ENCODE measurements at regions not wholly inside any gene's neighbourhood (a gene's known extent, or its start where the extent isn't known, plus 50 kb on each side); places are given as distances from the start of the nearest gene placed in this dataset.

DNA sequence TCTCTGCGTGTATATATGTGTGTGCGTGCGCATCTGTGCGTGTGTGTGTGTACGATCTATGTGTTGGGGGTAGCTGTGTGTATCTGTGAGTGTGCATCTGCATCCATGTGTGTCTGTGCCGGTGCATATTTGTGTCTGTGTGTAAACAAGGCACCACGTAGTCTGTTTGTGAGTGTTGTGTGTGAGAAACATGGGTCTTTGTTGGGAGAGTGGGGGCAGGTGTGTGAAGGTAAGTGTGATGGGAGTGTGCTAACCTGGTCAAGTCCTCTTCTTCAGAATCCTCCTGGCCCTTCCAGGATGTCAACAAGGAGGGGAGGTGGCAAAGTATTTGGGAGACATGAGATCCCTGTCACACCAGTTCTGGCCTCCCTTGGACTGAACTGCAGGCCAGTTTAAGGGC, 87.2 kb downstream of the HIF1AN start:
- no peaks in the 10 kb centered on the region for H3K36me3 ChIP-seq (ENCODE audit: control insufficient read depth in 3 of 3, insufficient read depth in 3 of 3, low read length in 3 of 3)
- no peak overlapping the region for H3K27ac ChIP-seq (ENCODE audit: low read depth, low read length)
- peaks cover 64 to 76% (median 74%) of the 10 kb centered on the region in 3 donors for H3K27me3 ChIP-seq (ENCODE audit: control insufficient read depth in 3 of 3, insufficient read depth in 3 of 3, low read length in 3 of 3)

DNA sequence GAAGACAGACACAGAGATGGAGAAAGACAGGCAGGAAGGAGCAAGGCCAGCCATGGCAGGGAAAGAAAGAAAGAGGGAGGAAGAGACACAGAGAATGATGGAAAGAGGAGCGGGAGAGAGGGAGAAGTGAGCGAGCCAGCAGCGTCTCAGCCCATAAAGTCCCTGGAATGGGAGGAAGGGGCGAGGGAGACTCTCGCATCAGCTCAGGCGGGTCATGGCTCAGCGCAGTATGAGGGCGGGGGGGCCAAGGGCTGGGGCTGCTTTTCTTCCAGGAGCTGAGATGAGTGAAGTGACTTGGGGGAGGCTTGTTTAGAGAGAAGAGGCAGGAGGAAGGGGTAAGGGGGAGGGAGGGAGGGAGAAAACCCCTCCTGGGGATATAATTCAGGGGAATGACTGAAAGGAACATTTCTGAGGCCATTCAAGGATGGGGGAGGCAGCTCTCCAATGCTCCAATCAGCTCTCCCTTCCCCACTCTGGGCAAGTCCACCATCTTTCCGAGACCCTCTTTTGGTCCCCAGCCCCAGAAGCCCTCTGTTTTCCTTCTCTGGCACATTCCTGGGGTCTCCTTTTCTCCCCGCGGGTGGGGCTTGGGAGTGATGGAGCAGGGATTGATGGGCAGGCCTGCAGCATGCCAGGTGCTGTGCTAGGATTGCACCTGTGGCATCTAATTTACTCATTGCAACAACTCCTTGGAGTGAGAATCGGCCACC, 87.9 kb downstream of the HIF1AN start:
- Histone ChIP-seq H3K4me3 (ENCODE audit: low read length in 3 of 3) (no peak overlapping the region), H3K27me3 (ENCODE audit: control insufficient read depth in 3 of 3, insufficient read depth in 3 of 3, low read length in 3 of 3) (peaks cover 64 to 74% (median 68%) of the 10 kb centered on the region in 3 donors), H3K36me3 (ENCODE audit: control insufficient read depth in 3 of 3, insufficient read depth in 3 of 3, low read length in 3 of 3) (no peaks in the 10 kb centered on the region), H3K4me1 (ENCODE audit: control insufficient read depth in 3 of 3, insufficient read depth in 3 of 3, low read length in 3 of 3) (no peaks in the 10 kb centered on the region), H3K9ac (ENCODE audit: low read depth in 1 of 3, low read length in 3 of 3) (no peak overlapping the region), H3K9me3 (ENCODE audit: control insufficient read depth in 3 of 3, low read length in 3 of 3) (no peaks in the 10 kb centered on the region), H3K27ac (ENCODE audit: low read depth, low read length) (no peak overlapping the region)

More for the DNA sequence above, 87.2 kb downstream of the HIF1AN start:
- no peak overlapping the region for H3K9ac ChIP-seq (ENCODE audit: low read depth in 1 of 3, low read length in 3 of 3)
- no peaks in the 10 kb centered on the region for H3K9me3 ChIP-seq (ENCODE audit: control insufficient read depth in 3 of 3, low read length in 3 of 3)
- no peak overlapping the region for H3K4me3 ChIP-seq (ENCODE audit: low read length in 3 of 3)
- H3K4me1 ChIP-seq (ENCODE audit: control insufficient read depth in 3 of 3, insufficient read depth in 3 of 3, low read length in 3 of 3) = no peaks in the 10 kb centered on the region

DNA sequence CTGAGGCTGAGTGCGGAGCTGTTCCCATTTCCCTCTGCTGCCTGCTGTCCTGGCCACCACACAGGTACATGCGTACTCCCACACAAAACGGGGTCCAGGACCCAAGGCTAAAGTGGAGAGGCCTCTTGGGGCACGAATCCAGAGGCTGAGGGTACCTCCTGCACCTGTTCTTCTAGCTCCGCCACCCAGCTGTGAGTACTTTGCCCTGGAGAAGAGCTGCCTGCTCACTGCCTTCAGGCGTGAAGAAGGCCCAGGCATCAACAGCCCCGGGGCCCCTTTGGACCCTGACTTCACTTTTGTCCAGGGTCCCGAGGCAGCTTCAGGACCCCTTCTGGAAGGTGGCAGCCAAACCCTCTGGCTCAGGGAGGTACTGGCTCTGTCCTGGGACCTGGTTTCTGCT, 88.6 kb downstream of the HIF1AN start:
- Histone ChIP-seq H3K27ac (ENCODE audit: low read depth, low read length) (no peak overlapping the region), H3K4me1 (ENCODE audit: control insufficient read depth in 3 of 3, insufficient read depth in 3 of 3, low read length in 3 of 3) (no peaks in the 10 kb centered on the region), H3K27me3 (ENCODE audit: control insufficient read depth in 3 of 3, insufficient read depth in 3 of 3, low read length in 3 of 3) (peaks cover 62 to 70% (median 63%) of the 10 kb centered on the region in 3 donors), H3K9me3 (ENCODE audit: control insufficient read depth in 3 of 3, low read length in 3 of 3) (no peaks in the 10 kb centered on the region), H3K9ac (ENCODE audit: low read depth in 1 of 3, low read length in 3 of 3) (no peak overlapping the region), H3K36me3 (ENCODE audit: control insufficient read depth in 3 of 3, insufficient read depth in 3 of 3, low read length in 3 of 3) (no peaks in the 10 kb centered on the region), H3K4me3 (ENCODE audit: low read length in 3 of 3) (no peak overlapping the region)

DNA sequence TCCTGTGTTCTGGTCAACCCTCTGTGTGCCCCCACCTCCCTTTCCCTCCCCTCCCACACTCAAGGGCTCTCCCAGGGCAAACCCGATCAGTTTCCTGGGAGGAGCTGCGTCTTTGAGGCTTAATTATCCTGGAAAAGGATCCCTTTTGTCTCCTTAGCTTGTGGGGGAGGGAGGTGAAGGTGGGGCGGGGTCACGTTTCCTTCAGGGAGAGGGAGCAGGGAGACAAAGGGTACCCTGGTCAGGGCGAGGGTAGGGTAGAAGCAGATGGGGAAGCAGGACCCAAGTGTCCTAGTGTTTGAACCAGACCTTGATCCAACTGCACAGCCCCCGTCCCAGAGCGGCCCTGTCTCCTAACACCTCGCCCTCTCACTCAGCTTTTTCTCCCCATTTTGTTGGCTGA, 90.1 kb downstream of the HIF1AN start:
- no peaks in the 10 kb centered on the region for H3K9me3 ChIP-seq (ENCODE audit: control insufficient read depth in 3 of 3, low read length in 3 of 3)
- peaks cover 52 to 60% (median 59%) of the 10 kb centered on the region in 3 donors for H3K27me3 ChIP-seq (ENCODE audit: control insufficient read depth in 3 of 3, insufficient read depth in 3 of 3, low read length in 3 of 3)
- H3K4me3 ChIP-seq (ENCODE audit: low read length in 3 of 3) = no peak overlapping the region
- no peaks in the 10 kb centered on the region for H3K4me1 ChIP-seq (ENCODE audit: control insufficient read depth in 3 of 3, insufficient read depth in 3 of 3, low read length in 3 of 3)
- no peak overlapping the region for H3K9ac ChIP-seq (ENCODE audit: low read depth in 1 of 3, low read length in 3 of 3)
- no peak overlapping the region for H3K27ac ChIP-seq (ENCODE audit: low read depth, low read length)
- H3K36me3 ChIP-seq (ENCODE audit: control insufficient read depth in 3 of 3, insufficient read depth in 3 of 3, low read length in 3 of 3) = no peaks in the 10 kb centered on the region

DNA sequence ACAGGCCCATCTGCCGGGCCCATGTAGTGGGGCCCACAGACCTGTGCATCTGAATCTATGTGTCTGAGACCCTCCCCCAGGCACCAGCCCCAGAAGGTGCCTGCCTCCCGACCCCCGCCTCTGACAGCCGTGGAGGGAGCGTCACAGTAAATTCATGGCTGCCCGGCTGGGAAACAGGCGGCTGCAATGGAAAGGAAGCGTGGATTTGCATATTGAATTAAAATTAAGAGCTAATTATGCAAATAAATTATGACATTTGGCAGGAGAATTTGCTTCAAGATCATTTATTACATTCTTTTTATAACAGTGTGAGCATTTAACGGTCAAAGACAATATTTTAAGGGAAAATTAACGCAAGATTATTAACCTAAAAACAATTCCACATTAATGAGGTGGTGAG, 92.3 kb downstream of the HIF1AN start:
- H3K4me1 ChIP-seq (ENCODE audit: control insufficient read depth in 3 of 3, insufficient read depth in 3 of 3, low read length in 3 of 3) = no peaks in the 10 kb centered on the region
- H3K4me3 ChIP-seq (ENCODE audit: low read length in 3 of 3) = no peak overlapping the region
- no peaks in the 10 kb centered on the region for H3K36me3 ChIP-seq (ENCODE audit: control insufficient read depth in 3 of 3, insufficient read depth in 3 of 3, low read length in 3 of 3)
- H3K9me3 ChIP-seq (ENCODE audit: control insufficient read depth in 3 of 3, low read length in 3 of 3) = no peaks in the 10 kb centered on the region
- no peak overlapping the region for H3K27ac ChIP-seq (ENCODE audit: low read depth, low read length)
- no peak overlapping the region for H3K9ac ChIP-seq (ENCODE audit: low read depth in 1 of 3, low read length in 3 of 3)
- peaks cover 44 to 56% (median 54%) of the 10 kb centered on the region in 3 donors for H3K27me3 ChIP-seq (ENCODE audit: control insufficient read depth in 3 of 3, insufficient read depth in 3 of 3, low read length in 3 of 3)

DNA sequence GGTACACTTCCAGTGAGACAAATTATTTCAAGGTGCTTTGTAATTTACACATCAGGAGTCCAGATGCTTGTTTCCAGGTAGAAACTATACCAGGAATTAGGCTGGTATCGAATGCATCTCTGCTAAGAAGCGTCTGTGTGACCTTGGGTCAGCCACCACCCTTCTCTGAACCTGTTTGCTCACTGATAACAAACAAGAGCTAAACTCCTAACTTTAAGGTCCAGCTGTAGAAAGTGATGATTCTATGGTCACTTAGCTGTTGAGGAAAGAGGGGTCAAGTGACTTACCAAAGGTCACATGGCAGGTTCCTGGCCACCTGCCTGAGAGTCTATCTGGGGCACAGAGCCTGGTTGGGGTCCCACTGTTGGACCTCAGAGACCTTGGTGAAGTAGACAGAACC, 95.4 kb downstream of the HIF1AN start:
- H3K4me1 ChIP-seq (ENCODE audit: control insufficient read depth in 3 of 3, insufficient read depth in 3 of 3, low read length in 3 of 3) = no peaks in the 10 kb centered on the region
- H3K27me3 ChIP-seq (ENCODE audit: control insufficient read depth in 3 of 3, insufficient read depth in 3 of 3, low read length in 3 of 3) = peaks cover 26 to 40% (median 36%) of the 10 kb centered on the region in 3 donors
- H3K9ac ChIP-seq (ENCODE audit: low read depth in 1 of 3, low read length in 3 of 3) = no peak overlapping the region
- H3K36me3 ChIP-seq (ENCODE audit: control insufficient read depth in 3 of 3, insufficient read depth in 3 of 3, low read length in 3 of 3) = no peaks in the 10 kb centered on the region
- no peak overlapping the region for H3K27ac ChIP-seq (ENCODE audit: low read depth, low read length)
- no peaks in the 10 kb centered on the region for H3K9me3 ChIP-seq (ENCODE audit: control insufficient read depth in 3 of 3, low read length in 3 of 3)
- H3K4me3 ChIP-seq (ENCODE audit: low read length in 3 of 3) = no peak overlapping the region

DNA sequence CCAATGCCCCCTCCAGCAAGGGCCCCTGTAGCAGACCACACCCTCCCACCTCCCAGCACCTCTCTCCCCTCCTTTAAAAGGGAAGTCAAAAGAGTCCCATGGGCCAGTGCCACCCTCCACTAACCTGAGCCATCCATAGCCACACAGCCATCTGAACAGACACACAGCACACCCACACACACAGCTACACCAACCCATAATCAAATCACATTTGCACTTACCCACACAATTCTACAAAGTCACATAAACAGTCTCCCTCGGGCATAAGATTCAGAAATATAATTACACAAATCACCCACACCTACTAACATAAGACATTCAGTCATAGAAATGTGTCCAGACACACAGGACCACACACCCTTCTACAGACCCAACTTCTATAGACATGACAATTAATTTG, 96.3 kb downstream of the HIF1AN start:
- H3K4me1 ChIP-seq (ENCODE audit: control insufficient read depth in 3 of 3, insufficient read depth in 3 of 3, low read length in 3 of 3) = no peaks in the 10 kb centered on the region
- H3K9ac ChIP-seq (ENCODE audit: low read depth in 1 of 3, low read length in 3 of 3) = no peak overlapping the region
- H3K9me3 ChIP-seq (ENCODE audit: control insufficient read depth in 3 of 3, low read length in 3 of 3) = no peaks in the 10 kb centered on the region
- no peak overlapping the region for H3K4me3 ChIP-seq (ENCODE audit: low read length in 3 of 3)
- no peaks in the 10 kb centered on the region for H3K36me3 ChIP-seq (ENCODE audit: control insufficient read depth in 3 of 3, insufficient read depth in 3 of 3, low read length in 3 of 3)
- no peak overlapping the region for H3K27ac ChIP-seq (ENCODE audit: low read depth, low read length)
- H3K27me3 ChIP-seq (ENCODE audit: control insufficient read depth in 3 of 3, insufficient read depth in 3 of 3, low read length in 3 of 3) = peaks cover 26 to 43% (median 35%) of the 10 kb centered on the region in 3 donors

DNA sequence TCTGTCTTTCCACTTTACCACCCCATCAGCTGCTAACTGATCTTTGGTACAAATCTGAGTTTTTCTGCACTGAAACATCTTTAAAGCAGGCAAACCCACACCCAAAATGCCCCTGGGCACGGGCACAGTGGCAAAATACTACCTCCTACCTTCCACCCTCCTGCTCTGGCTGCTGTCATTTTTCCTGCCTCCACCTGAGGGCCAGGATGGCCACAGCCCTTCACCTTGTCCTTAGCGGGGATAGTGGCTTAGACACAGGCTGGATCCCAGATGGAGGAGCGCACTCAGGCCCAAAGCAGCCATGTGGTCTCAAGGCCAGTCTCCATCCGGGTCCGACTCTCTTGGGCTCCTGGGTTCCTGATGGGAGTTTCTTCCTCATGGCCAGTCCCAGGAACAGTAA, 98.3 kb downstream of the HIF1AN start:
- no peaks in the 10 kb centered on the region for H3K4me1 ChIP-seq (ENCODE audit: control insufficient read depth in 3 of 3, insufficient read depth in 3 of 3, low read length in 3 of 3)
- no peak overlapping the region for H3K9ac ChIP-seq (ENCODE audit: low read depth in 1 of 3, low read length in 3 of 3)
- H3K27me3 ChIP-seq (ENCODE audit: control insufficient read depth in 3 of 3, insufficient read depth in 3 of 3, low read length in 3 of 3) = peaks cover 30 to 48% (median 34%) of the 10 kb centered on the region in 3 donors
- no peak overlapping the region for H3K27ac ChIP-seq (ENCODE audit: low read depth, low read length)
- H3K4me3 ChIP-seq (ENCODE audit: low read length in 3 of 3) = no peak overlapping the region
- H3K9me3 ChIP-seq (ENCODE audit: control insufficient read depth in 3 of 3, low read length in 3 of 3) = no peaks in the 10 kb centered on the region
- no peaks in the 10 kb centered on the region for H3K36me3 ChIP-seq (ENCODE audit: control insufficient read depth in 3 of 3, insufficient read depth in 3 of 3, low read length in 3 of 3)

DNA sequence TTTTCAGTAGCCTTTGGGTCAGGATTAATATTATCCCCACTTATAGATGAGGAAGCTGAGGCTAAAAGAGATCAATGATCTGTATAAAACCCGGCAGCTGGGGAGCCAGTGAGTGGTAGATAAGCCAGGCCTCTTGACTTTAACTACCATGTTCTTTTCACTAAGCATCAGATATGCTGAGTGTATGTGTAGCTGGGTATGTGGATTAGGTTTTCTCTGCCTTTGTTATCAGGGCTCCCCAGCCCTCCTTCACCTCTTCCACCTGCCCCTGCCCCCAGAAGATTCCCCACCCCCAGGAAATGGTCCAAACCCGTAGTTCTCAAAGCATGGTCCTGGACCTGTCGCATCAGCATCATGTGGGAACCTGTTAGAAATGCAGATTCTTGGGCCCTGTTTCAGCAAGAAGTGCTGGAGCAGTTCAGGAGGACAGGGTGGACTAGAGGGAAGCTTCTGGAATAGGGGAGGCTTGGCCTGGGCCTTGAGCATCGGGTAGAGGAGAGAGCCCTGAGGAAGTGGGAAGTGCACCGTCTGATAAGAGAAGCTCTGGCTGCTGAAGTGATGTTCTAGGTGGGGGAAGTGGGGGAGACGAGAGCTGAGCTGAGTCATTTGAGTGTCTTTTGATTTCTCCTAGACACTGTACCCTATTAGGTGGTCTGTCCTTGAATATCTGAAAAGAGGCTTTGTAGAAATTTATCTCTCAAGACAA, 101.3 kb downstream of the HIF1AN start:
- Histone ChIP-seq H3K9me3 (ENCODE audit: control insufficient read depth in 3 of 3, low read length in 3 of 3) (no peaks in the 10 kb centered on the region), H3K36me3 (ENCODE audit: control insufficient read depth in 3 of 3, insufficient read depth in 3 of 3, low read length in 3 of 3) (no peaks in the 10 kb centered on the region), H3K27ac (ENCODE audit: low read depth, low read length) (no peak overlapping the region), H3K9ac (ENCODE audit: low read depth in 1 of 3, low read length in 3 of 3) (no peak overlapping the region), H3K27me3 (ENCODE audit: control insufficient read depth in 3 of 3, insufficient read depth in 3 of 3, low read length in 3 of 3) (peaks cover 34 to 50% (median 38%) of the 10 kb centered on the region in 3 donors), H3K4me3 (ENCODE audit: low read length in 3 of 3) (no peak overlapping the region), H3K4me1 (ENCODE audit: control insufficient read depth in 3 of 3, insufficient read depth in 3 of 3, low read length in 3 of 3) (no peaks in the 10 kb centered on the region)

DNA sequence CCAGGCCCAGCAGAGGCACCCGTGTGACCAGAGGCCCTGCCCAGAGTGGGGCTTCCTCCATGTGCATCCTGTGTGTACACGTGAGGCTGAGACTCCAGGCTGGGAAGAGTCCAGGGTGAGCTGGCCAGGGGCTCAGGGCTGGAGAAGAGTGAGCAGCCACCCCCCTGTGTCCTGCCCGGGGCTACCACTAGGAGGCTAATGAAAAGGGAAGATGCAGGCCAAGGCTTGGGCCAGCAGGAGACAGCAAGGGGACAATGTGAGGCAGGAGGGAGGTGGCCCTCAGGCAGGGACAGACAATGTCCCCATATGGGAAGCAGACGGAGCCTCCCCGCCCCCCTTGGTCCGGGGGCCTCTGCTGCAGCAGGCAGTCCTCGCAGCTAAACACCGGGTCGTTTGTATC, 102.0 kb downstream of the HIF1AN start:
- Histone ChIP-seq H3K27me3 (ENCODE audit: control insufficient read depth in 3 of 3, insufficient read depth in 3 of 3, low read length in 3 of 3) (peaks cover 37 to 56% (median 44%) of the 10 kb centered on the region in 3 donors), H3K4me1 (ENCODE audit: control insufficient read depth in 3 of 3, insufficient read depth in 3 of 3, low read length in 3 of 3) (no peaks in the 10 kb centered on the region), H3K9ac (ENCODE audit: low read depth in 1 of 3, low read length in 3 of 3) (no peak overlapping the region), H3K36me3 (ENCODE audit: control insufficient read depth in 3 of 3, insufficient read depth in 3 of 3, low read length in 3 of 3) (no peaks in the 10 kb centered on the region), H3K27ac (ENCODE audit: low read depth, low read length) (no peak overlapping the region), H3K4me3 (ENCODE audit: low read length in 3 of 3) (no peak overlapping the region), H3K9me3 (ENCODE audit: control insufficient read depth in 3 of 3, low read length in 3 of 3) (no peaks in the 10 kb centered on the region)

All from skeletal muscle tissue (tissue), 3 donors.